H1 (cell line): ENCODE measurements at regions not wholly inside any gene's neighbourhood (a gene's known extent, or its start where the extent isn't known, plus 50 kb on each side); places are given as distances from the start of the nearest gene placed in this dataset.

ENCODE experiments used
- CTCF ChIA-PET: fragments of 300-600 bp; sonication (Branson Sonifier 250); formaldehyde crosslinking; loops from one replicate; lab custom pipeline; 2021; ENCODE audit not compliant: partially characterized antibody; lab: Charles Lee
- POLR2A ChIA-PET: fragments of 300-600 bp; sonication (Branson Sonifier 250); formaldehyde crosslinking; loops from one replicate; lab custom pipeline; 2021; ENCODE audit warnings: inconsistent platforms; ENCODE audit not compliant: partially characterized antibody; lab: Charles Lee
- DNase-seq, 2 experiments: peaks; one replicate each; pipeline versions ENCODE4 v3.0.0 to v3.0.0-alpha.2; 2010 to 2022; ENCODE audit warnings: low spot score in 2 of 2, low read depth in 1 of 2, mixed read lengths in 1 of 2
- FAIRE-seq: peaks from 2 replicates; lab custom pipeline; 2011; peaks lifted over from hg19 to GRCh38; lab: Jason Lieb, UNC
- H2AFZ ChIP-seq: 2 replicates; pipeline ENCODE4 v1.8.1; 2012; ENCODE audit warnings: low read length, inconsistent platforms
- H2AK5ac ChIP-seq: 2 replicates; pipeline ENCODE4 v1.6.1; 2013; ENCODE audit warnings: low read depth, low read length
- H2BK120ac ChIP-seq: replicated peaks from 2 replicates; pipeline ENCODE3; 2013; ENCODE audit warnings: low read depth, low read length, inconsistent platforms
- H2BK12ac ChIP-seq: 2 replicates; pipeline ENCODE4 v1.6.1; 2013; ENCODE audit warnings: low read depth, low read length
- H2BK15ac ChIP-seq: 2 replicates; pipeline ENCODE4 v1.6.1; 2013; ENCODE audit warnings: low read length
- H2BK20ac ChIP-seq: 2 replicates; pipeline ENCODE4 v1.6.1; 2013; ENCODE audit warnings: low read length
- H2BK5ac ChIP-seq: 2 replicates; pipeline ENCODE4 v1.6.1; 2013; ENCODE audit warnings: low read depth, low read length
- H3K14ac ChIP-seq: 2 replicates; pipeline ENCODE4 v1.6.1; 2013; ENCODE audit warnings: inconsistent platforms; ENCODE audit not compliant: insufficient read length
- H3K18ac ChIP-seq: 2 replicates; pipeline ENCODE4 v1.6.1; 2013; ENCODE audit warnings: low read length; ENCODE audit errors: extremely low read depth
- H3K23ac ChIP-seq: 2 replicates; pipeline ENCODE4 v1.6.1; 2013; ENCODE audit warnings: inconsistent platforms; ENCODE audit not compliant: insufficient read length
- H3K23me2 ChIP-seq: 2 replicates; pipeline ENCODE4 v1.6.1; 2013; ENCODE audit warnings: low read depth, low read length
- H3K27ac ChIP-seq: 2 replicates; pipeline ENCODE4 v1.6.1; 2011; ENCODE audit warnings: low read depth, low read length, inconsistent platforms
- H3K27me3 ChIP-seq, 4 experiments: replicated peaks in 1 of 4; 1 replicate in 1 of 4; 2 replicates in 3 of 4; pipeline versions ENCODE4 v1.6.1 to v1.8.1; 2011 to 2013; ENCODE audit warnings: low read length in 3 of 4, mild to moderate bottlenecking in 3 of 4, inconsistent platforms in 2 of 4, mixed read lengths in 2 of 4, moderate library complexity in 1 of 4; ENCODE audit not compliant: control insufficient read depth in 3 of 4, insufficient read depth in 3 of 4; ENCODE audit errors: extremely low read depth in 1 of 4
- H3K36me3 ChIP-seq, 4 experiments: 2 replicates each; pipeline versions ENCODE4 v1.6.1 to v1.8.1; 2011 to 2013; ENCODE audit warnings: mild to moderate bottlenecking in 4 of 4, low read length in 3 of 4, moderate library complexity in 2 of 4, control low read depth in 1 of 4, inconsistent platforms in 1 of 4; ENCODE audit not compliant: insufficient read depth in 4 of 4, control insufficient read depth in 2 of 4
- H3K4ac ChIP-seq: replicated peaks from 2 replicates; pipeline ENCODE3; 2013; ENCODE audit warnings: low read length, low read depth, mixed read lengths, inconsistent platforms; ENCODE audit not compliant: insufficient read length
- H3K4me1 ChIP-seq, 4 experiments: replicated peaks in 1 of 4; 1 replicate in 1 of 4; 2 replicates in 3 of 4; pipeline versions ENCODE4 v1.6.1 to v1.8.1; 2011 to 2013; ENCODE audit warnings: low read length in 3 of 4, inconsistent platforms in 2 of 4, mixed read lengths in 1 of 4; ENCODE audit not compliant: insufficient read depth in 4 of 4, control insufficient read depth in 3 of 4
- H3K4me2 ChIP-seq, 2 experiments: 2 replicates each; pipeline versions ENCODE4 v1.6.1 to v1.8.1; 2011 to 2013; ENCODE audit warnings: low read depth in 2 of 2, low read length in 2 of 2, control low read depth in 1 of 2, inconsistent platforms in 1 of 2, mild to moderate bottlenecking in 1 of 2; ENCODE audit not compliant: insufficient read depth in 1 of 2
- H3K4me3 ChIP-seq, 4 experiments: fragments of 200-600, 300-600 bp in 1 of 4; sonication (generic), shearing (Covaris generic), sonication (Bioruptor Twin) in 1 of 4; 2 replicates each; pipeline versions ENCODE4 v1.5.1 to v1.8.1; 2011 to 2016; ENCODE audit warnings: low read length in 4 of 4, low read depth in 3 of 4, control low read depth in 2 of 4, inconsistent platforms in 2 of 4, mild to moderate bottlenecking in 2 of 4, mixed read lengths in 1 of 4, moderate library complexity in 1 of 4; ENCODE audit not compliant: insufficient read depth in 2 of 4; ENCODE audit errors: extremely low read depth in 1 of 4
- H3K56ac ChIP-seq: replicated peaks from 2 replicates; pipeline ENCODE3; 2013; ENCODE audit warnings: low read depth, mild to moderate bottlenecking, mixed read lengths, low read length, inconsistent platforms; ENCODE audit not compliant: insufficient read length
- H3K79me1 ChIP-seq: 2 replicates; pipeline ENCODE4 v1.6.1; 2013; ENCODE audit warnings: low read depth, low read length, control low read depth
- H3K79me2 ChIP-seq, 2 experiments: 2 replicates each; pipeline versions ENCODE4 v1.6.1 to v1.8.1; 2012 to 2013; ENCODE audit warnings: low read length in 2 of 2, mild to moderate bottlenecking in 2 of 2, inconsistent platforms in 1 of 2; ENCODE audit not compliant: insufficient read depth in 2 of 2, control insufficient read depth in 1 of 2
- H3K9ac ChIP-seq, 4 experiments: replicated peaks in 1 of 4; 1 replicate in 1 of 4; 2 replicates in 3 of 4; pipeline versions ENCODE4 v1.6.1 to v1.8.1; 2011 to 2013; ENCODE audit warnings: low read depth in 3 of 4, low read length in 3 of 4, control low read depth in 2 of 4, mild to moderate bottlenecking in 2 of 4, moderate library complexity in 2 of 4, inconsistent platforms in 1 of 4; ENCODE audit errors: extremely low read depth in 1 of 4
- H3K9me3 ChIP-seq, 2 experiments: 2 replicates each; pipeline versions ENCODE4 v1.6.1 to v1.8.1; 2012 to 2013; ENCODE audit warnings: mild to moderate bottlenecking in 2 of 2, moderate library complexity in 2 of 2, control low read depth in 1 of 2, inconsistent platforms in 1 of 2, low read depth in 1 of 2, low read length in 1 of 2, mixed read lengths in 1 of 2; ENCODE audit not compliant: insufficient read depth in 2 of 2
- H4K20me1 ChIP-seq, 2 experiments: replicated peaks in 1 of 2; 2 replicates each; pipeline versions ENCODE3 to v1.8.1; 2011 to 2013; ENCODE audit warnings: inconsistent platforms in 2 of 2, low read length in 2 of 2, mild to moderate bottlenecking in 1 of 2; ENCODE audit not compliant: insufficient read depth in 2 of 2, control insufficient read depth in 1 of 2
- H4K5ac ChIP-seq: 2 replicates; pipeline ENCODE4 v1.6.1; 2013; ENCODE audit warnings: low read length, low read depth, mixed read lengths, inconsistent platforms; ENCODE audit not compliant: insufficient read length
- H4K8ac ChIP-seq: 2 replicates; pipeline ENCODE4 v1.8.0; 2013; ENCODE audit warnings: mild to moderate bottlenecking, moderate library complexity, low read length, inconsistent platforms; ENCODE audit not compliant: insufficient read depth; ENCODE audit errors: extremely low read depth
- H4K91ac ChIP-seq: replicated peaks from 2 replicates; pipeline ENCODE3; 2013; ENCODE audit warnings: low read length, mixed read lengths, inconsistent platforms; ENCODE audit not compliant: insufficient read length
- CBX8 ChIP-seq: fragments of 300-800, 300-1000 bp; sonication (generic); IDR thresholded peaks from 2 replicates; pipeline ENCODE4 v1.7.1; 2016; ENCODE audit warnings: low read depth, low read length, borderline replicate concordance
- CEBPB ChIP-seq: IDR thresholded peaks from 2 replicates; pipeline ENCODE4 v1.6.1; 2012; ENCODE audit warnings: low read depth, low read length
- FOSL1 ChIP-seq: IDR thresholded peaks from 2 replicates; pipeline ENCODE4 v1.6.1; 2011; ENCODE audit warnings: mild to moderate bottlenecking, low read depth, low read length, moderate library complexity; ENCODE audit not compliant: insufficient read depth
- GABPA ChIP-seq: IDR thresholded peaks from 2 replicates; pipeline ENCODE4 v1.6.1; 2011; ENCODE audit warnings: mild to moderate bottlenecking, low read length, moderate library complexity, borderline replicate concordance; ENCODE audit not compliant: insufficient read depth
- JUND ChIP-seq: IDR thresholded peaks from 2 replicates; pipeline ENCODE4 v1.6.1; 2011; ENCODE audit warnings: mild to moderate bottlenecking, improper control_type of control experiment, low read length
- NRF1 ChIP-seq: IDR thresholded peaks from 2 replicates; pipeline ENCODE4 v1.6.1; 2011; ENCODE audit warnings: mild to moderate bottlenecking, low read depth, low read length, improper control_type of control experiment
- RAD21 ChIP-seq, 2 experiments: IDR thresholded peaks in 1 of 2; conservative IDR thresholded peaks in 1 of 2; 2 replicates each; pipeline ENCODE4 v1.6.1; 2011; ENCODE audit warnings: low read depth in 2 of 2, low read length in 2 of 2, improper control_type of control experiment in 1 of 2, inconsistent platforms in 1 of 2, mild to moderate bottlenecking in 1 of 2, moderate library complexity in 1 of 2
- RFX5 ChIP-seq: IDR thresholded peaks from 2 replicates; pipeline ENCODE4 v1.6.1; 2011; ENCODE audit warnings: low read depth, low read length, improper control_type of control experiment, borderline replicate concordance
- SRF ChIP-seq: IDR thresholded peaks from 2 replicates; pipeline ENCODE4 v1.6.1; 2011; ENCODE audit warnings: mild to moderate bottlenecking, low read depth, low read length, moderate library complexity
- TAF1 ChIP-seq: IDR thresholded peaks from 2 replicates; pipeline ENCODE4 v1.6.1; 2011; ENCODE audit warnings: mild to moderate bottlenecking, low read depth, low read length
- WGBS, 2 experiments: shearing (Covaris generic) in 1 of 2; methylation state at CpG; one replicate each; pipeline versions ENCODE4 v1.1.6 to v1.1.7; 2013 to 2015; ENCODE audit warnings: low lambda C conversion rate in 2 of 2, mixed read lengths in 2 of 2, inconsistent platforms in 1 of 2, low coverage in 1 of 2, missing lambda C conversion rate in 1 of 2; ENCODE audit not compliant: insufficient replicate concordance in 2 of 2, insufficient coverage in 1 of 2, insufficient read length in 1 of 2; ENCODE audit errors: extremely low coverage in 1 of 2, missing lambda C conversion rate in 1 of 2; 5-methylcytosine and 5-hydroxymethylcytosine counted together

GRCh38 chr1:9435854-9436640 is 103.2 kb upstream of the SLC25A33 start:
- H3K56ac ChIP-seq, result no peak overlapping the region
- H4K5ac ChIP-seq, result no peak overlapping the region
- no peaks in the 10 kb centered on the region for H3K9me3 ChIP-seq
- POLR2A ChIA-PET, result no interaction called here
- no peaks in the 10 kb centered on the region for H3K23me2 ChIP-seq
- no peak overlapping the region for H3K18ac ChIP-seq
- no peaks in the 10 kb centered on the region for H3K27me3 ChIP-seq
- H3K79me1 ChIP-seq, result no peaks in the 10 kb centered on the region
- H3K4me1 ChIP-seq, result peaks cover 0 to 8% (median 2%) of the 10 kb centered on the region in 4 experiments; a peak in 2 of 7 replicates
- H3K14ac ChIP-seq, result no peak overlapping the region
- FAIRE-seq, result no peak
- H3K23ac ChIP-seq, result no peak overlapping the region
- no peak for TF ChIP-seq RFX5
- no peak for TF ChIP-seq NRF1
- no peak for TF ChIP-seq FOSL1
- no peak for TF ChIP-seq SRF
- TF ChIP-seq CEBPB, result no peak
- no peak for TF ChIP-seq CBX8
- TF ChIP-seq RAD21 (IDR thresholded peaks at IDR 0.05 in 1 of 2, conservative IDR thresholded peaks at IDR 0.05 in 1 of 2; ENCODE audit: low read depth in 2 of 2, low read length in 2 of 2), result no peak
- no peak for TF ChIP-seq JUND
- no peak for TF ChIP-seq GABPA
- TF ChIP-seq TAF1, result no peak
- H3K79me2 ChIP-seq, result no peaks in the 10 kb centered on the region
- H2AFZ ChIP-seq, result no peak overlapping the region
- H2BK12ac ChIP-seq, result no peak overlapping the region
- CTCF ChIA-PET, result interaction anchor here (1.1 to 3.0 kb wide), 2 partner anchors 11 to 19 kb away, joined by 3 to 14 read pairs; no protein-coding TSS in a partner anchor
- H4K91ac ChIP-seq, result no peak overlapping the region
- no peak overlapping the region for H2BK20ac ChIP-seq
- H3K4me2 ChIP-seq, result no peak overlapping the region
- H4K20me1 ChIP-seq, result no peaks in the 10 kb centered on the region
- DNase-seq, result no peak
- no peak overlapping the region for H3K4me3 ChIP-seq
- H2AK5ac ChIP-seq, result no peak overlapping the region
- H3K4ac ChIP-seq, result no peak overlapping the region
- H3K36me3 ChIP-seq, result no peaks in the 10 kb centered on the region
- WGBS, 2 experiments, result 86% methylated on average over 5 of the region's 5 CpGs; no CpG with 5 or more reads in 1 of the 2 experiments
- no peak overlapping the region for H3K9ac ChIP-seq
- no peak overlapping the region for H2BK15ac ChIP-seq
- H2BK120ac ChIP-seq, result no peak overlapping the region
- H4K8ac ChIP-seq, result no peak overlapping the region
- H2BK5ac ChIP-seq, result no peak overlapping the region
- H3K27ac ChIP-seq, result no peak overlapping the region
